ENCODE measurements at regions not wholly inside any gene's neighbourhood (a gene's known extent, or its start where the extent isn't known, plus 50 kb on each side); places are given as distances from the start of the nearest gene placed in this dataset.

DNA sequence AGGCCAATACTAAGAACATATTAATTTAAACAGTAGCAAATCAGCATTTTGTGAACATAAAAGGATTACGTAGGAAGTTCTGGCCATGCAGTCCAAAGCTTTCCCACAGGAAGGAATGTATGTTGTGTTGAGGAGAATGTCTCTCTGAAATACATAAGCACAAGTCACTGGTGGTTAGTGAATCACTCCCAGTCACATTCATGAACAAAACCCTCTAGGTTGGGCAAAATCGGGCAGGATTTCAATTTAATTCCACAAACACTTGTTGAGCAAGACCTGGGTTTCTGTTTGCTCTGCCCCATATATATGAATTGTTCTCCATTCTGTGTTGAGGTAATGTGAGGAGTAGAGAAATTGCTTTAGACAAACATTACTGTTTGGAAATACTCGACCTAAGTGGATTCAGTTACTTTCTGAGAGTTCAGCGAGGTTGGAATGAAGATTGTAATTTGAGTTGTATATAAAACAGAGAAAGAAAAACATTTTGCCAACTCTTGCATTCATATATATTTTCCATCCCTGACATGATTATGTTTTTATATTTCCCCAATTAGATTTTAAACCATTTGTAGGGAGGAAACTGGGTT, 127.6 kb upstream of the RPS23 start:
- TF ChIP-seq ZNF423 (CRISPR knock-in tag; IDR thresholded peaks at IDR 0.05) (no peak), SMAD4 (CRISPR knock-in tag; IDR thresholded peaks at IDR 0.05) (no peak)
- TF ChIP-seq, protein P1, sequence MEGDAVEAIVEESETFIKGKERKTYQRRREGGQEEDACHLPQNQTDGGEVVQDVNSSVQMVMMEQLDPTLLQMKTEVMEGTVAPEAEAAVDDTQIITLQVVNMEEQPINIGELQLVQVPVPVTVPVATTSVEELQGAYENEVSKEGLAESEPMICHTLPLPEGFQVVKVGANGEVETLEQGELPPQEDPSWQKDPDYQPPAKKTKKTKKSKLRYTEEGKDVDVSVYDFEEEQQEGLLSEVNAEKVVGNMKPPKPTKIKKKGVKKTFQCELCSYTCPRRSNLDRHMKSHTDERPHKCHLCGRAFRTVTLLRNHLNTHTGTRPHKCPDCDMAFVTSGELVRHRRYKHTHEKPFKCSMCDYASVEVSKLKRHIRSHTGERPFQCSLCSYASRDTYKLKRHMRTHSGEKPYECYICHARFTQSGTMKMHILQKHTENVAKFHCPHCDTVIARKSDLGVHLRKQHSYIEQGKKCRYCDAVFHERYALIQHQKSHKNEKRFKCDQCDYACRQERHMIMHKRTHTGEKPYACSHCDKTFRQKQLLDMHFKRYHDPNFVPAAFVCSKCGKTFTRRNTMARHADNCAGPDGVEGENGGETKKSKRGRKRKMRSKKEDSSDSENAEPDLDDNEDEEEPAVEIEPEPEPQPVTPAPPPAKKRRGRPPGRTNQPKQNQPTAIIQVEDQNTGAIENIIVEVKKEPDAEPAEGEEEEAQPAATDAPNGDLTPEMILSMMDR (IDR thresholded peaks at IDR 0.05): no peak
